H1 (cell line): ENCODE measurements at regions not wholly inside any gene's neighbourhood (a gene's known extent, or its start where the extent isn't known, plus 50 kb on each side); places are given as distances from the start of the nearest gene placed in this dataset.

Source experiments
- CTCF ChIA-PET: fragments of 300-600 bp; sonication (Branson Sonifier 250); formaldehyde crosslinking; loops from one replicate; lab custom pipeline; 2021; ENCODE audit not compliant: partially characterized antibody; lab: Charles Lee
- POLR2A ChIA-PET: fragments of 300-600 bp; sonication (Branson Sonifier 250); formaldehyde crosslinking; loops from one replicate; lab custom pipeline; 2021; ENCODE audit warnings: inconsistent platforms; ENCODE audit not compliant: partially characterized antibody; lab: Charles Lee
- DNase-seq, 2 experiments: peaks; one replicate each; pipeline versions ENCODE4 v3.0.0 to v3.0.0-alpha.2; 2010 to 2022; ENCODE audit warnings: low spot score in 2 of 2, low read depth in 1 of 2, mixed read lengths in 1 of 2
- FAIRE-seq: peaks from 2 replicates; lab custom pipeline; 2011; peaks lifted over from hg19 to GRCh38; lab: Jason Lieb, UNC
- H2AFZ ChIP-seq: 2 replicates; pipeline ENCODE4 v1.8.1; 2012; ENCODE audit warnings: low read length, inconsistent platforms
- H2AK5ac ChIP-seq: 2 replicates; pipeline ENCODE4 v1.6.1; 2013; ENCODE audit warnings: low read depth, low read length
- H2BK120ac ChIP-seq: replicated peaks from 2 replicates; pipeline ENCODE3; 2013; ENCODE audit warnings: low read depth, low read length, inconsistent platforms
- H2BK12ac ChIP-seq: 2 replicates; pipeline ENCODE4 v1.6.1; 2013; ENCODE audit warnings: low read depth, low read length
- H2BK15ac ChIP-seq: 2 replicates; pipeline ENCODE4 v1.6.1; 2013; ENCODE audit warnings: low read length
- H2BK20ac ChIP-seq: 2 replicates; pipeline ENCODE4 v1.6.1; 2013; ENCODE audit warnings: low read length
- H2BK5ac ChIP-seq: 2 replicates; pipeline ENCODE4 v1.6.1; 2013; ENCODE audit warnings: low read depth, low read length
- H3K14ac ChIP-seq: 2 replicates; pipeline ENCODE4 v1.6.1; 2013; ENCODE audit warnings: inconsistent platforms; ENCODE audit not compliant: insufficient read length
- H3K18ac ChIP-seq: 2 replicates; pipeline ENCODE4 v1.6.1; 2013; ENCODE audit warnings: low read length; ENCODE audit errors: extremely low read depth
- H3K23ac ChIP-seq: 2 replicates; pipeline ENCODE4 v1.6.1; 2013; ENCODE audit warnings: inconsistent platforms; ENCODE audit not compliant: insufficient read length
- H3K23me2 ChIP-seq: 2 replicates; pipeline ENCODE4 v1.6.1; 2013; ENCODE audit warnings: low read depth, low read length
- H3K27ac ChIP-seq: 2 replicates; pipeline ENCODE4 v1.6.1; 2011; ENCODE audit warnings: low read depth, low read length, inconsistent platforms
- H3K27me3 ChIP-seq, 4 experiments: replicated peaks in 1 of 4; 1 replicate in 1 of 4; 2 replicates in 3 of 4; pipeline versions ENCODE4 v1.6.1 to v1.8.1; 2011 to 2013; ENCODE audit warnings: low read length in 3 of 4, mild to moderate bottlenecking in 3 of 4, inconsistent platforms in 2 of 4, mixed read lengths in 2 of 4, moderate library complexity in 1 of 4; ENCODE audit not compliant: control insufficient read depth in 3 of 4, insufficient read depth in 3 of 4; ENCODE audit errors: extremely low read depth in 1 of 4
- H3K36me3 ChIP-seq, 4 experiments: 2 replicates each; pipeline versions ENCODE4 v1.6.1 to v1.8.1; 2011 to 2013; ENCODE audit warnings: mild to moderate bottlenecking in 4 of 4, low read length in 3 of 4, moderate library complexity in 2 of 4, control low read depth in 1 of 4, inconsistent platforms in 1 of 4; ENCODE audit not compliant: insufficient read depth in 4 of 4, control insufficient read depth in 2 of 4
- H3K4ac ChIP-seq: replicated peaks from 2 replicates; pipeline ENCODE3; 2013; ENCODE audit warnings: low read length, low read depth, mixed read lengths, inconsistent platforms; ENCODE audit not compliant: insufficient read length
- H3K4me1 ChIP-seq, 4 experiments: replicated peaks in 1 of 4; 1 replicate in 1 of 4; 2 replicates in 3 of 4; pipeline versions ENCODE4 v1.6.1 to v1.8.1; 2011 to 2013; ENCODE audit warnings: low read length in 3 of 4, inconsistent platforms in 2 of 4, mixed read lengths in 1 of 4; ENCODE audit not compliant: insufficient read depth in 4 of 4, control insufficient read depth in 3 of 4
- H3K4me2 ChIP-seq, 2 experiments: 2 replicates each; pipeline versions ENCODE4 v1.6.1 to v1.8.1; 2011 to 2013; ENCODE audit warnings: low read depth in 2 of 2, low read length in 2 of 2, control low read depth in 1 of 2, inconsistent platforms in 1 of 2, mild to moderate bottlenecking in 1 of 2; ENCODE audit not compliant: insufficient read depth in 1 of 2
- H3K4me3 ChIP-seq, 4 experiments: fragments of 200-600, 300-600 bp in 1 of 4; sonication (generic), shearing (Covaris generic), sonication (Bioruptor Twin) in 1 of 4; 2 replicates each; pipeline versions ENCODE4 v1.5.1 to v1.8.1; 2011 to 2016; ENCODE audit warnings: low read length in 4 of 4, low read depth in 3 of 4, control low read depth in 2 of 4, inconsistent platforms in 2 of 4, mild to moderate bottlenecking in 2 of 4, mixed read lengths in 1 of 4, moderate library complexity in 1 of 4; ENCODE audit not compliant: insufficient read depth in 2 of 4; ENCODE audit errors: extremely low read depth in 1 of 4
- H3K56ac ChIP-seq: replicated peaks from 2 replicates; pipeline ENCODE3; 2013; ENCODE audit warnings: low read depth, mild to moderate bottlenecking, mixed read lengths, low read length, inconsistent platforms; ENCODE audit not compliant: insufficient read length
- H3K79me1 ChIP-seq: 2 replicates; pipeline ENCODE4 v1.6.1; 2013; ENCODE audit warnings: low read depth, low read length, control low read depth
- H3K79me2 ChIP-seq, 2 experiments: 2 replicates each; pipeline versions ENCODE4 v1.6.1 to v1.8.1; 2012 to 2013; ENCODE audit warnings: low read length in 2 of 2, mild to moderate bottlenecking in 2 of 2, inconsistent platforms in 1 of 2; ENCODE audit not compliant: insufficient read depth in 2 of 2, control insufficient read depth in 1 of 2
- H3K9ac ChIP-seq, 4 experiments: replicated peaks in 1 of 4; 1 replicate in 1 of 4; 2 replicates in 3 of 4; pipeline versions ENCODE4 v1.6.1 to v1.8.1; 2011 to 2013; ENCODE audit warnings: low read depth in 3 of 4, low read length in 3 of 4, control low read depth in 2 of 4, mild to moderate bottlenecking in 2 of 4, moderate library complexity in 2 of 4, inconsistent platforms in 1 of 4; ENCODE audit errors: extremely low read depth in 1 of 4
- H3K9me3 ChIP-seq, 2 experiments: 2 replicates each; pipeline versions ENCODE4 v1.6.1 to v1.8.1; 2012 to 2013; ENCODE audit warnings: mild to moderate bottlenecking in 2 of 2, moderate library complexity in 2 of 2, control low read depth in 1 of 2, inconsistent platforms in 1 of 2, low read depth in 1 of 2, low read length in 1 of 2, mixed read lengths in 1 of 2; ENCODE audit not compliant: insufficient read depth in 2 of 2
- H4K20me1 ChIP-seq, 2 experiments: replicated peaks in 1 of 2; 2 replicates each; pipeline versions ENCODE3 to v1.8.1; 2011 to 2013; ENCODE audit warnings: inconsistent platforms in 2 of 2, low read length in 2 of 2, mild to moderate bottlenecking in 1 of 2; ENCODE audit not compliant: insufficient read depth in 2 of 2, control insufficient read depth in 1 of 2
- H4K5ac ChIP-seq: 2 replicates; pipeline ENCODE4 v1.6.1; 2013; ENCODE audit warnings: low read length, low read depth, mixed read lengths, inconsistent platforms; ENCODE audit not compliant: insufficient read length
- H4K8ac ChIP-seq: 2 replicates; pipeline ENCODE4 v1.8.0; 2013; ENCODE audit warnings: mild to moderate bottlenecking, moderate library complexity, low read length, inconsistent platforms; ENCODE audit not compliant: insufficient read depth; ENCODE audit errors: extremely low read depth
- H4K91ac ChIP-seq: replicated peaks from 2 replicates; pipeline ENCODE3; 2013; ENCODE audit warnings: low read length, mixed read lengths, inconsistent platforms; ENCODE audit not compliant: insufficient read length
- BRCA1 ChIP-seq: IDR thresholded peaks from 2 replicates; pipeline ENCODE4 v1.6.1; 2012; ENCODE audit warnings: low read depth, low read length, improper control_type of control experiment
- CHD2 ChIP-seq: IDR thresholded peaks from 2 replicates; pipeline ENCODE4 v1.6.1; 2012; ENCODE audit warnings: low read length, improper control_type of control experiment
- E2F6 ChIP-seq: IDR thresholded peaks from 2 replicates; pipeline ENCODE4 v1.6.1; 2012; ENCODE audit warnings: inconsistent platforms
- EZH2 ChIP-seq: fragments of 200-600 bp; sonication (generic); IDR thresholded peaks from 2 replicates; pipeline ENCODE4 v1.7.1; 2012; ENCODE audit warnings: low read depth, mild to moderate bottlenecking, moderate library complexity, low read length, inconsistent platforms; ENCODE audit not compliant: severe bottlenecking
- JUND ChIP-seq: IDR thresholded peaks from 2 replicates; pipeline ENCODE4 v1.6.1; 2011; ENCODE audit warnings: mild to moderate bottlenecking, improper control_type of control experiment, low read length
- KDM5A ChIP-seq: fragments of 200-600 bp; IDR thresholded peaks from 2 replicates; pipeline ENCODE4 v1.7.1; 2012; ENCODE audit warnings: mild to moderate bottlenecking, low read length, inconsistent platforms, mixed read lengths
- MAX ChIP-seq: IDR thresholded peaks from 2 replicates; pipeline ENCODE4 v1.6.1; 2012; ENCODE audit warnings: inconsistent platforms
- POLR2A ChIP-seq, 2 experiments: IDR thresholded peaks; 1 replicate in 1 of 2; 2 replicates in 1 of 2; pipeline ENCODE4 v1.6.1; 2011; ENCODE audit warnings: low read depth in 2 of 2, low read length in 2 of 2, mild to moderate bottlenecking in 2 of 2; ENCODE audit errors: control extremely low read depth in 1 of 2
- POU5F1 ChIP-seq: IDR thresholded peaks from 2 replicates; pipeline ENCODE4 v1.6.1; 2011; ENCODE audit warnings: low read depth, mild to moderate bottlenecking, low read length, moderate library complexity
- RNF2 ChIP-seq: fragments of 200-900, 300-1000 bp; sonication (generic); IDR thresholded peaks from 2 replicates; pipeline ENCODE4 v1.7.1; 2016; ENCODE audit warnings: borderline replicate concordance, low read depth, mild to moderate bottlenecking, antibody characterized with exemption, low read length; ENCODE audit not compliant: poor library complexity, severe bottlenecking; ENCODE audit errors: missing control alignments
- SIRT6 ChIP-seq: IDR thresholded peaks from one replicate; pipeline ENCODE4 v1.7.1; 2012; ENCODE audit warnings: low read length, inconsistent platforms
- SIX5 ChIP-seq: IDR thresholded peaks from 2 replicates; pipeline ENCODE4 v1.6.1; 2011; ENCODE audit warnings: mild to moderate bottlenecking, low read depth, low read length
- SP4 ChIP-seq: IDR thresholded peaks from 2 replicates; pipeline ENCODE4 v1.6.1; 2012; ENCODE audit warnings: low read length, inconsistent platforms
- TAF7 ChIP-seq: optimal IDR thresholded peaks from 2 replicates; pipeline ENCODE3; 2011; ENCODE audit warnings: low read depth, mild to moderate bottlenecking, inconsistent platforms, low read length, moderate library complexity, borderline replicate concordance
- TBP ChIP-seq: IDR thresholded peaks from 2 replicates; pipeline ENCODE4 v1.6.1; 2011; ENCODE audit warnings: low read depth, low read length, improper control_type of control experiment

- TF ChIP-seq JUND = no peak
- TF ChIP-seq SIX5 = no peak
- no peak for TF ChIP-seq SP4
- no peak for TF ChIP-seq SIRT6
- no peak for TF ChIP-seq MAX
- no peak for TF ChIP-seq E2F6
- TF ChIP-seq POLR2A (IDR thresholded peaks at IDR 0.05; ENCODE audit: control extremely low read depth in 1 of 2, low read depth in 2 of 2, low read length in 2 of 2) = no peak
- no peak for TF ChIP-seq POU5F1
- no peak for TF ChIP-seq TAF7
- TF ChIP-seq KDM5A = no peak
- no peak for TF ChIP-seq CHD2
- TF ChIP-seq EZH2 = no peak
- no peak for TF ChIP-seq TBP
- TF ChIP-seq BRCA1 = no peak
- no peak for TF ChIP-seq RNF2
- TF ChIP-seq, all 59 proteins: peak for 0
- Histone ChIP-seq H3K4me1 (no peaks in the 10 kb centered on the region), H3K27me3 (no peaks in the 10 kb centered on the region), H3K14ac (no peak overlapping the region), H3K23me2 (no peaks in the 10 kb centered on the region), H3K56ac (no peak overlapping the region), H3K4me2 (no peak overlapping the region), H4K8ac (no peak overlapping the region), H2BK15ac (no peak overlapping the region), H4K5ac (no peak overlapping the region), H3K18ac (no peak overlapping the region), H3K27ac (no peak overlapping the region), H2BK120ac (no peak overlapping the region), H4K20me1 (no peaks in the 10 kb centered on the region), H3K79me2 (no peaks in the 10 kb centered on the region), H3K9ac (no peak overlapping the region), H2AFZ (no peak overlapping the region), H3K23ac (no peak overlapping the region), H3K4me3 (no peak overlapping the region), H3K4ac (no peak overlapping the region), H3K79me1 (no peaks in the 10 kb centered on the region), H3K9me3 (no peaks in the 10 kb centered on the region), H2AK5ac (no peak overlapping the region), H4K91ac (no peak overlapping the region), H3K36me3 (no peaks in the 10 kb centered on the region), H2BK20ac (no peak overlapping the region), H2BK12ac (no peak overlapping the region), H2BK5ac (no peak overlapping the region)
- ChIA-PET CTCF (interaction anchor here (1.6 kb wide), 1 partner anchor 49 kb away, joined by 5 read pairs; no protein-coding TSS in a partner anchor), POLR2A (no interaction called here)
- DNase-seq = no peak
- no peak for FAIRE-seq
Measured at GRCh38 chr18:70385474-70385873, 96.6 kb downstream of the SOCS6 start.
